ENCODE measurements at regions not wholly inside any gene's neighbourhood (a gene's known extent, or its start where the extent isn't known, plus 50 kb on each side); places are given as distances from the start of the nearest gene placed in this dataset.

GRCh38 chr6:165875946-165876345 lies 212.9 kb upstream of the PDE10A start:
- DNase-seq (no peak), ATAC-seq (ENCODE audit: insufficient read depth, low read depth) (no peak)
- H3K9me3 ChIP-seq (ENCODE audit: insufficient read depth, low read length, severe bottlenecking) = no peaks in the 10 kb centered on the region
- no peaks in the 10 kb centered on the region for H4K20me1 ChIP-seq (ENCODE audit: insufficient read depth, low read length)
- H3K4me1 ChIP-seq (ENCODE audit: insufficient read depth, low read length) = no peaks in the 10 kb centered on the region
- H3K27me3 ChIP-seq (ENCODE audit: insufficient read depth, low read length, poor library complexity) = peaks cover 4% of the 10 kb centered on the region
- H3K9ac ChIP-seq (ENCODE audit: low read depth, low read length) = no peak overlapping the region
- no peak for TF ChIP-seq EZH2 (IDR thresholded peaks at IDR 0.05; ENCODE audit: borderline replicate concordance, low read depth, low read length, severe bottlenecking)
- TF ChIP-seq, protein P1, sequence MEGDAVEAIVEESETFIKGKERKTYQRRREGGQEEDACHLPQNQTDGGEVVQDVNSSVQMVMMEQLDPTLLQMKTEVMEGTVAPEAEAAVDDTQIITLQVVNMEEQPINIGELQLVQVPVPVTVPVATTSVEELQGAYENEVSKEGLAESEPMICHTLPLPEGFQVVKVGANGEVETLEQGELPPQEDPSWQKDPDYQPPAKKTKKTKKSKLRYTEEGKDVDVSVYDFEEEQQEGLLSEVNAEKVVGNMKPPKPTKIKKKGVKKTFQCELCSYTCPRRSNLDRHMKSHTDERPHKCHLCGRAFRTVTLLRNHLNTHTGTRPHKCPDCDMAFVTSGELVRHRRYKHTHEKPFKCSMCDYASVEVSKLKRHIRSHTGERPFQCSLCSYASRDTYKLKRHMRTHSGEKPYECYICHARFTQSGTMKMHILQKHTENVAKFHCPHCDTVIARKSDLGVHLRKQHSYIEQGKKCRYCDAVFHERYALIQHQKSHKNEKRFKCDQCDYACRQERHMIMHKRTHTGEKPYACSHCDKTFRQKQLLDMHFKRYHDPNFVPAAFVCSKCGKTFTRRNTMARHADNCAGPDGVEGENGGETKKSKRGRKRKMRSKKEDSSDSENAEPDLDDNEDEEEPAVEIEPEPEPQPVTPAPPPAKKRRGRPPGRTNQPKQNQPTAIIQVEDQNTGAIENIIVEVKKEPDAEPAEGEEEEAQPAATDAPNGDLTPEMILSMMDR (IDR thresholded peaks at IDR 0.05; ENCODE audit: borderline replicate concordance, extremely low read depth, low read length, poor library complexity, severe bottlenecking) = no peak
- H3K27ac ChIP-seq (ENCODE audit: low read length) = no peak overlapping the region
- H3K36me3 ChIP-seq (ENCODE audit: insufficient read depth, low read length) = no peaks in the 10 kb centered on the region
- H3K4me3 ChIP-seq (ENCODE audit: low read depth in 1 of 2, low read length in 2 of 2) = no peak overlapping the region
- H3K4me2 ChIP-seq (ENCODE audit: insufficient read depth, low read length) = no peak overlapping the region
- no peaks in the 10 kb centered on the region for H3K79me2 ChIP-seq (ENCODE audit: insufficient read depth, low read length)
- no peak overlapping the region for H2AFZ ChIP-seq (ENCODE audit: low read depth, low read length)

DNA sequence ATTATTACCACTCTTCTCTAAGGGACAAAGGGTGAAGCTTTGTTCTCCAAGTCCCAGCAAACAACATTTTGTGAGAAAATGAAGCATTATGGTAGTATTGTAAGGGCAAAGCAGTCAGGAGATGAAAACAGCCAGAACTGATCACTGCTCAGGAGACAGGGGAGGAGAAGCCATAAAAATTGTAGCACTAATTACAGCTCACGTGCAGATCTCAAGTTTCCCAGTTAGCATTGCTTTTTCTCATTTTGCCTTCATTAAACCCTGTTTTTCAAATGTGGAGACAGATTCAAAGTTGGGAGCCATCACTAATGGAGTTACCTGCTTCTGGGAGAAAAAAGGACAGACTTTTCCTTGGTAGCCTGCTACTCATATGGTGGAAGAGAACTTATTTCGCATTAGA lies 210.9 kb upstream of the PDE10A start:
- no peak for ATAC-seq (ENCODE audit: insufficient read depth, low read depth)
- no peaks in the 10 kb centered on the region for H3K36me3 ChIP-seq (ENCODE audit: insufficient read depth, low read length)
- no peaks in the 10 kb centered on the region for H3K79me2 ChIP-seq (ENCODE audit: insufficient read depth, low read length)
- peaks cover 3% of the 10 kb centered on the region for H3K9me3 ChIP-seq (ENCODE audit: insufficient read depth, low read length, severe bottlenecking)
- H3K4me1 ChIP-seq (ENCODE audit: insufficient read depth, low read length) = no peaks in the 10 kb centered on the region
- H3K9ac ChIP-seq (ENCODE audit: low read depth, low read length) = no peak overlapping the region
- no peak for DNase-seq
- peaks cover 4% of the 10 kb centered on the region for H3K27me3 ChIP-seq (ENCODE audit: insufficient read depth, low read length, poor library complexity)
- no peak overlapping the region for H2AFZ ChIP-seq (ENCODE audit: low read depth, low read length)
- H4K20me1 ChIP-seq (ENCODE audit: insufficient read depth, low read length) = no peaks in the 10 kb centered on the region
- H3K27ac ChIP-seq (ENCODE audit: low read length) = no peak overlapping the region
- no peak overlapping the region for H3K4me2 ChIP-seq (ENCODE audit: insufficient read depth, low read length)
- H3K4me3 ChIP-seq (ENCODE audit: low read depth in 1 of 2, low read length in 2 of 2) = no peak overlapping the region
- no peak for TF ChIP-seq EZH2 (IDR thresholded peaks at IDR 0.05; ENCODE audit: borderline replicate concordance, low read depth, low read length, severe bottlenecking)
- TF ChIP-seq, protein P1 (IDR thresholded peaks at IDR 0.05; ENCODE audit: borderline replicate concordance, extremely low read depth, low read length, poor library complexity, severe bottlenecking) = no peak

DNA sequence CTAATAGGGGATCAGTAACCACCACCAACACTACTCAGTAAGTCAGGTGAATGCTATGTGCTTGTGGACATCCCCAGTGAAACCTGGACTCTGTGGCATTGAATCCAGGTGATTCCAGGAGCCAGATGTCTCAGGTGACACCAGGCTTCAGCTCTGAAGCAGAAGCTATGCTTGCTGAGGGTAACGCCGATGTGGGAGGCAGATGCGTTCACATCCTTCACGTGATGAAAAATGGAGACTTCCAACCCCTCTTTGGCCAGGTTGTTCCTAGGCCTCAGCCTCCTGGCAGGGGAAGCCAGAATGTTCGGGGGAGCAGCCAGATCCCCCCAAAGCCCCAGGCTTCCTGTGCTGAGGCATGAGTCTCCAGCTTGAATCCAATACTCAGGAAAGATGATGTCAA lies 209.8 kb upstream of the PDE10A start:
- Histone ChIP-seq H3K4me1 (ENCODE audit: insufficient read depth, low read length) (no peaks in the 10 kb centered on the region), H3K4me3 (ENCODE audit: low read depth in 1 of 2, low read length in 2 of 2) (no peak overlapping the region), H3K4me2 (ENCODE audit: insufficient read depth, low read length) (no peak overlapping the region), H2AFZ (ENCODE audit: low read depth, low read length) (no peak overlapping the region), H3K9ac (ENCODE audit: low read depth, low read length) (no peak overlapping the region), H3K27ac (ENCODE audit: low read length) (no peak overlapping the region), H3K79me2 (ENCODE audit: insufficient read depth, low read length) (no peaks in the 10 kb centered on the region), H3K36me3 (ENCODE audit: insufficient read depth, low read length) (no peaks in the 10 kb centered on the region), H3K27me3 (ENCODE audit: insufficient read depth, low read length, poor library complexity) (peaks cover 4% of the 10 kb centered on the region), H4K20me1 (ENCODE audit: insufficient read depth, low read length) (no peaks in the 10 kb centered on the region), H3K9me3 (ENCODE audit: insufficient read depth, low read length, severe bottlenecking) (peaks cover 3% of the 10 kb centered on the region)
- TF ChIP-seq, protein P1 (IDR thresholded peaks at IDR 0.05; ENCODE audit: borderline replicate concordance, extremely low read depth, low read length, poor library complexity, severe bottlenecking) = no peak
- TF ChIP-seq EZH2 (IDR thresholded peaks at IDR 0.05; ENCODE audit: borderline replicate concordance, low read depth, low read length, severe bottlenecking) = no peak
- DNase-seq = no peak
- ATAC-seq (ENCODE audit: insufficient read depth, low read depth) = no peak

DNA sequence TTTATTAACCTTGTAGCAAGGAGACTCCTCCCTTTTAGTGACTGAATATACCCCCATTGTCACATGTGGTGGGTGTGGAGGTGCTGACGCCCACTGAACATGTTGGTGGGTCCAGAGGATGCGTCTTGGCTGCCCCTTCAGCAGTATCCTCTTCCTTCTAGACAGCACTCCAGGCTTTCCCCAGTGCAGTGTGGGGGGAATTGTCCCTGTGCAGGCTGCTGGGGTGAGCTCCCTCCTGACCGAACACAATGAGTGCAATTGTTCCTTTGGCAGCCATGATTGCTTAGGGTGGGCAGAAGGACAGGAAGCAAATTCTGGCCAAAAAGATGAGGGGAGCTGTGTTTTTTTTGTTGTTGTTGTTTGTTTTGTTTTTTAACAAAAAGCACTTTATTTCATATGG lies 209.3 kb upstream of the PDE10A start:
- TF ChIP-seq, protein P1 (IDR thresholded peaks at IDR 0.05; ENCODE audit: borderline replicate concordance, extremely low read depth, low read length, poor library complexity, severe bottlenecking) = no peak
- no peak for TF ChIP-seq EZH2 (IDR thresholded peaks at IDR 0.05; ENCODE audit: borderline replicate concordance, low read depth, low read length, severe bottlenecking)
- H3K9me3 ChIP-seq (ENCODE audit: insufficient read depth, low read length, severe bottlenecking) = peaks cover 3% of the 10 kb centered on the region
- ATAC-seq (ENCODE audit: insufficient read depth, low read depth) = no peak
- no peaks in the 10 kb centered on the region for H4K20me1 ChIP-seq (ENCODE audit: insufficient read depth, low read length)
- H3K27me3 ChIP-seq (ENCODE audit: insufficient read depth, low read length, poor library complexity) = peaks cover 4% of the 10 kb centered on the region
- no peaks in the 10 kb centered on the region for H3K36me3 ChIP-seq (ENCODE audit: insufficient read depth, low read length)
- no peak overlapping the region for H3K9ac ChIP-seq (ENCODE audit: low read depth, low read length)
- no peak overlapping the region for H3K4me2 ChIP-seq (ENCODE audit: insufficient read depth, low read length)
- no peaks in the 10 kb centered on the region for H3K79me2 ChIP-seq (ENCODE audit: insufficient read depth, low read length)
- H2AFZ ChIP-seq (ENCODE audit: low read depth, low read length) = no peak overlapping the region
- H3K4me3 ChIP-seq (ENCODE audit: low read depth in 1 of 2, low read length in 2 of 2) = no peak overlapping the region
- no peak for DNase-seq
- no peaks in the 10 kb centered on the region for H3K4me1 ChIP-seq (ENCODE audit: insufficient read depth, low read length)
- no peak overlapping the region for H3K27ac ChIP-seq (ENCODE audit: low read length)

All from DND-41 (cell line).